Left lung (tissue), 4 donors: ENCODE measurements at regions not wholly inside any gene's neighbourhood (a gene's known extent, or its start where the extent isn't known, plus 50 kb on each side); places are given as distances from the start of the nearest gene placed in this dataset.

Source experiments
- ATAC-seq: fragments of 200-7000 bp; cut with Tn5 transposase; one replicate; pipeline ENCODE4 v1.9.1; 2020; ENCODE audit warnings: moderate library complexity
- DNase-seq, 4 donors: peaks; one replicate each; pipeline ENCODE4 v3.0.0-alpha.2; 2013 to 2020
- H3K27ac ChIP-seq, 2 donors: fragments of 200-600 bp; sonication (generic) in 1 of 2; one replicate each; pipeline versions ENCODE4 v1.5.0 to v1.8.0; 2020 to 2021
- H3K27me3 ChIP-seq, 2 donors: fragments of 200-600 bp; sonication (generic) in 1 of 2; one replicate each; pipeline versions ENCODE4 v1.5.0 to v1.8.0; 2020 to 2021
- H3K36me3 ChIP-seq, 2 donors: fragments of 200-600 bp; sonication (generic) in 1 of 2; one replicate each; pipeline versions ENCODE4 v1.5.0 to v1.8.0; 2020 to 2021
- H3K4me1 ChIP-seq, 2 donors: fragments of 200-600 bp; one replicate each; pipeline ENCODE4 v1.8.0; 2021
- H3K4me3 ChIP-seq, 2 donors: fragments of 200-600 bp; sonication (generic) in 1 of 2; one replicate each; pipeline versions ENCODE4 v1.5.0 to v1.8.0; 2020 to 2021; ENCODE audit warnings: mild to moderate bottlenecking in 1 of 2
- H3K9me3 ChIP-seq, 2 donors: fragments of 200-600 bp; sonication (generic) in 1 of 2; one replicate each; pipeline versions ENCODE4 v1.5.0 to v1.8.0; 2020 to 2021
- intact Hi-C, 2 donors: fragments of 100-400 bp; cut with DNase I; formaldehyde crosslinking; loops; one replicate each; pipeline versions ENCODE4 v1.11.2 to v1.14.2; 2022
- TF ChIP-seq, protein P1 (sequence below), 2 donors: fragments of 200-600 bp; sonication (generic) in 1 of 2; IDR thresholded peaks; one replicate each; pipeline versions ENCODE4 v1.5.0 to v1.8.0; 2021; ENCODE audit warnings: antibody characterized with exemption in 2 of 2
- donor health status: DM: no; HTN: yes; CAD: no.
- donor health status: DM: no; HTN: no; CAD: no.

- no peaks in the 10 kb centered on the region for H3K4me1 ChIP-seq
- TF ChIP-seq, protein P1, sequence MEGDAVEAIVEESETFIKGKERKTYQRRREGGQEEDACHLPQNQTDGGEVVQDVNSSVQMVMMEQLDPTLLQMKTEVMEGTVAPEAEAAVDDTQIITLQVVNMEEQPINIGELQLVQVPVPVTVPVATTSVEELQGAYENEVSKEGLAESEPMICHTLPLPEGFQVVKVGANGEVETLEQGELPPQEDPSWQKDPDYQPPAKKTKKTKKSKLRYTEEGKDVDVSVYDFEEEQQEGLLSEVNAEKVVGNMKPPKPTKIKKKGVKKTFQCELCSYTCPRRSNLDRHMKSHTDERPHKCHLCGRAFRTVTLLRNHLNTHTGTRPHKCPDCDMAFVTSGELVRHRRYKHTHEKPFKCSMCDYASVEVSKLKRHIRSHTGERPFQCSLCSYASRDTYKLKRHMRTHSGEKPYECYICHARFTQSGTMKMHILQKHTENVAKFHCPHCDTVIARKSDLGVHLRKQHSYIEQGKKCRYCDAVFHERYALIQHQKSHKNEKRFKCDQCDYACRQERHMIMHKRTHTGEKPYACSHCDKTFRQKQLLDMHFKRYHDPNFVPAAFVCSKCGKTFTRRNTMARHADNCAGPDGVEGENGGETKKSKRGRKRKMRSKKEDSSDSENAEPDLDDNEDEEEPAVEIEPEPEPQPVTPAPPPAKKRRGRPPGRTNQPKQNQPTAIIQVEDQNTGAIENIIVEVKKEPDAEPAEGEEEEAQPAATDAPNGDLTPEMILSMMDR (IDR thresholded peaks at IDR 0.05): no peak
- intact Hi-C loops: no loop called here
- no peaks in the 10 kb centered on the region for H3K27me3 ChIP-seq
- DNase-seq: no peak
- no peaks in the 10 kb centered on the region for H3K9me3 ChIP-seq
- no peak overlapping the region for H3K27ac ChIP-seq
- no peaks in the 10 kb centered on the region for H3K36me3 ChIP-seq
- ATAC-seq: no peak
- H3K4me3 ChIP-seq: no peak overlapping the region
Observed at GRCh38 chr2:67295851-67296250, 101.3 kb upstream of the ETAA1 start.

GRCh38 chr2:67304300-67304890 is 92.7 kb upstream of the ETAA1 start:
- no peak for ATAC-seq
- no peak for DNase-seq
- no peak overlapping the region for H3K4me3 ChIP-seq

GRCh38 chr2:67309281-67309680 is 87.9 kb upstream of the ETAA1 start:
- Histone ChIP-seq H3K4me1 (peaks cover 4 to 5% of the 10 kb centered on the region in 2 donors), H3K4me3 (no peak overlapping the region), H3K27ac (peak overlapping the region; percentile 21 to 63), H3K9me3 (no peaks in the 10 kb centered on the region), H3K27me3 (no peaks in the 10 kb centered on the region), H3K36me3 (no peaks in the 10 kb centered on the region)
- peak; percentile 97 for ATAC-seq
- intact Hi-C loops: no loop called here
- TF ChIP-seq, protein P1 (IDR thresholded peaks at IDR 0.05): no peak
- DNase-seq: peak in 2 of 4 donors; percentile 89 to 90

More at GRCh38 chr2:67304300-67304890, 92.7 kb upstream of the ETAA1 start:
- Histone ChIP-seq H3K9me3 (no peaks in the 10 kb centered on the region), H3K4me1 (peaks cover 4 to 5% of the 10 kb centered on the region in 2 donors), H3K36me3 (no peaks in the 10 kb centered on the region), H3K27ac (no peak overlapping the region), H3K27me3 (no peaks in the 10 kb centered on the region)
- TF ChIP-seq, protein P1 (IDR thresholded peaks at IDR 0.05): no peak
- intact Hi-C loops: no loop called here

- TF ChIP-seq, protein P1 (IDR thresholded peaks at IDR 0.05): no peak
- ATAC-seq (no peak), DNase-seq (peak in 2 of 4 donors; percentile 83 to 88)
- H3K36me3 ChIP-seq: no peaks in the 10 kb centered on the region
- no peaks in the 10 kb centered on the region for H3K27me3 ChIP-seq
- H3K4me1 ChIP-seq: peaks cover 4 to 5% of the 10 kb centered on the region in 2 donors
- no peaks in the 10 kb centered on the region for H3K9me3 ChIP-seq
- no peak overlapping the region for H3K27ac ChIP-seq
- no peak overlapping the region for H3K4me3 ChIP-seq
- intact Hi-C loops: no loop called here
Observed at GRCh38 chr2:67311536-67311935, 85.6 kb upstream of the ETAA1 start.

- H3K4me3 ChIP-seq: no peak overlapping the region
- TF ChIP-seq, protein P1 (IDR thresholded peaks at IDR 0.05): no peak
- intact Hi-C loops: no loop called here
- peaks cover 4 to 5% of the 10 kb centered on the region in 2 donors for H3K4me1 ChIP-seq
- H3K27ac ChIP-seq: no peak overlapping the region
- no peaks in the 10 kb centered on the region for H3K27me3 ChIP-seq
- no peaks in the 10 kb centered on the region for H3K9me3 ChIP-seq
- H3K36me3 ChIP-seq: no peaks in the 10 kb centered on the region
- no peak for ATAC-seq
- no peak for DNase-seq
Observed at GRCh38 chr2:67312871-67313270, 84.3 kb upstream of the ETAA1 start.
